Suprapubic skin (tissue), 4 donors: ENCODE measurements at regions not wholly inside any gene's neighbourhood (a gene's known extent, or its start where the extent isn't known, plus 50 kb on each side); places are given as distances from the start of the nearest gene placed in this dataset.

Experiments
- DNase-seq, 2 donors: peaks; one replicate each; pipeline ENCODE4 v3.0.0-alpha.2; 2019; ENCODE audit warnings: low spot score in 2 of 2
- H3K27ac ChIP-seq: fragments of 200-600 bp; sonication (generic); one replicate; pipeline ENCODE4 v1.5.1; 2019
- H3K27me3 ChIP-seq: fragments of 200-600 bp; sonication (generic); one replicate; pipeline ENCODE4 v1.5.1; 2019
- H3K36me3 ChIP-seq: fragments of 200-600 bp; sonication (generic); one replicate; pipeline ENCODE4 v1.5.1; 2019
- H3K4me1 ChIP-seq: fragments of 200-600 bp; sonication (generic); one replicate; pipeline ENCODE4 v1.5.1; 2019
- H3K4me3 ChIP-seq: fragments of 200-600 bp; sonication (generic); one replicate; pipeline ENCODE4 v1.5.1; 2019; ENCODE audit warnings: mild to moderate bottlenecking
- H3K9me3 ChIP-seq: fragments of 200-600 bp; sonication (generic); one replicate; pipeline ENCODE4 v1.5.1; 2019
- CTCF ChIP-seq, 2 donors: fragments of 200-600 bp in 1 of 2; fragments of 450-650 bp in 1 of 2; sonication (generic) in 1 of 2; IDR thresholded peaks; one replicate each; pipeline ENCODE4 v1.5.1; 2016 to 2019; ENCODE audit warnings: antibody characterized with exemption in 2 of 2, mild to moderate bottlenecking in 1 of 2, moderate library complexity in 1 of 2
- EP300 ChIP-seq: sonication (generic); formaldehyde crosslinking; IDR thresholded peaks from one replicate; pipeline ENCODE4 v1.6.1; 2017; ENCODE audit warnings: antibody characterized with exemption
- POLR2A ChIP-seq, 2 donors: fragments of 450-650 bp; IDR thresholded peaks; one replicate each; pipeline ENCODE4 v1.6.1; 2017; ENCODE audit warnings: antibody characterized with exemption in 2 of 2, mild to moderate bottlenecking in 2 of 2, moderate library complexity in 2 of 2
- POLR2AphosphoS5 ChIP-seq, 3 donors: sonication (generic); formaldehyde crosslinking; IDR thresholded peaks; one replicate each; pipeline ENCODE4 v1.6.1; 2017; ENCODE audit warnings: antibody characterized with exemption in 3 of 3
- WGBS: methylation state at CpG from one replicate; pipeline ENCODE4 v1.1.5; 2018; 5-methylcytosine and 5-hydroxymethylcytosine counted together

- Histone ChIP-seq H3K36me3 (no peaks in the 10 kb centered on the region), H3K27me3 (no peaks in the 10 kb centered on the region), H3K27ac (no peak overlapping the region), H3K4me1 (no peaks in the 10 kb centered on the region), H3K9me3 (no peaks in the 10 kb centered on the region), H3K4me3 (no peak overlapping the region)
- 78% methylated on average over 2 of the region's 2 CpGs for WGBS
- no peak for DNase-seq
- TF ChIP-seq CTCF (IDR thresholded peaks at IDR 0.05) (no peak), EP300 (no peak), POLR2AphosphoS5 (IDR thresholded peaks at IDR 0.05) (no peak), POLR2A (IDR thresholded peaks at IDR 0.05) (no peak)
Measured at GRCh38 chr18:42437646-42438045, 482.6 kb downstream of the PIK3C3 start.

- peaks cover 6% of the 10 kb centered on the region for H3K9me3 ChIP-seq
- H3K4me1 ChIP-seq = no peaks in the 10 kb centered on the region
- no peak overlapping the region for H3K27ac ChIP-seq
- no peak for DNase-seq
- H3K36me3 ChIP-seq = no peaks in the 10 kb centered on the region
- WGBS = 79% methylated on average over 3 of the region's 3 CpGs
- no peak overlapping the region for H3K4me3 ChIP-seq
- TF ChIP-seq POLR2AphosphoS5 (IDR thresholded peaks at IDR 0.05) (no peak), CTCF (IDR thresholded peaks at IDR 0.05) (no peak), EP300 (no peak), POLR2A (IDR thresholded peaks at IDR 0.05) (no peak)
- H3K27me3 ChIP-seq = no peaks in the 10 kb centered on the region
Measured at GRCh38 chr18:42442656-42443055, 487.6 kb downstream of the PIK3C3 start.

- no peak overlapping the region for H3K4me3 ChIP-seq
- 55% methylated on average over 1 of the region's 1 CpG for WGBS
- no peaks in the 10 kb centered on the region for H3K36me3 ChIP-seq
- DNase-seq = no peak
- TF ChIP-seq CTCF (IDR thresholded peaks at IDR 0.05) = no peak
- no peak for TF ChIP-seq EP300
- no peak for TF ChIP-seq POLR2A (IDR thresholded peaks at IDR 0.05)
- TF ChIP-seq POLR2AphosphoS5 (IDR thresholded peaks at IDR 0.05) = no peak
- no peaks in the 10 kb centered on the region for H3K27me3 ChIP-seq
- H3K4me1 ChIP-seq = no peaks in the 10 kb centered on the region
- peaks cover 12% of the 10 kb centered on the region for H3K9me3 ChIP-seq
- no peak overlapping the region for H3K27ac ChIP-seq
Measured at GRCh38 chr18:42444349-42444748, 489.3 kb downstream of the PIK3C3 start.

DNA sequence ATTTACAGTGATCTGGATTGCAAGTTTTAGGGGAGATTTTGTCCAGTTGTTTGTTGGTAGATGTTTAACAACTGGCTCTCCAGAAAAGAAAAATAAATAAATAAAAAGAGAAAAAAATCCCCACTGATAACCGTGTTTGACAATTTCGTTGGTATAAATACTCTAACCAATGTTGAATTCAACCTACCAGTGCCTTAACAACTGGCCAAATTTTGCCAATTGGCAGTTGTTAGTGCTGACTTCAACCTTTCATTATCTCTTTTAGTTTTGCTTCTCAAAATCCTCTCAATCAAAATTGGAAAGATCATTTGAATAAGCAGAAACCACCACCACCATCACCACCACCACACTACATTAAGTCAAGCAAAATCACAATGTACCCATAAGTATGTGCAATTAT lies 490.3 kb downstream of the PIK3C3 start:
- DNase-seq = no peak
- no peaks in the 10 kb centered on the region for H3K36me3 ChIP-seq
- no peaks in the 10 kb centered on the region for H3K27me3 ChIP-seq
- H3K27ac ChIP-seq = no peak overlapping the region
- 86% methylated on average over 2 of the region's 2 CpGs for WGBS
- TF ChIP-seq POLR2AphosphoS5 (IDR thresholded peaks at IDR 0.05) (no peak), POLR2A (IDR thresholded peaks at IDR 0.05) (no peak), EP300 (no peak), CTCF (IDR thresholded peaks at IDR 0.05) (no peak)
- H3K4me1 ChIP-seq = no peaks in the 10 kb centered on the region
- H3K4me3 ChIP-seq = no peak overlapping the region
- peaks cover 12% of the 10 kb centered on the region for H3K9me3 ChIP-seq

- Histone ChIP-seq H3K4me3 (no peak overlapping the region), H3K36me3 (no peaks in the 10 kb centered on the region), H3K4me1 (no peaks in the 10 kb centered on the region), H3K27ac (no peak overlapping the region), H3K27me3 (no peaks in the 10 kb centered on the region), H3K9me3 (peaks cover 12% of the 10 kb centered on the region)
- DNase-seq = no peak
- TF ChIP-seq POLR2A (IDR thresholded peaks at IDR 0.05) = no peak
- no peak for TF ChIP-seq EP300
- no peak for TF ChIP-seq POLR2AphosphoS5 (IDR thresholded peaks at IDR 0.05)
- no peak for TF ChIP-seq CTCF (IDR thresholded peaks at IDR 0.05)
Measured at GRCh38 chr18:42446195-42446594, 491.2 kb downstream of the PIK3C3 start.
